Lower leg skin (tissue), 3 donors: ENCODE measurements at regions not wholly inside any gene's neighbourhood (a gene's known extent, or its start where the extent isn't known, plus 50 kb on each side); places are given as distances from the start of the nearest gene placed in this dataset.

ENCODE experiments used
- POLR2A ChIP-seq, 2 donors: fragments of 450-650 bp; IDR thresholded peaks; one replicate each; pipeline ENCODE4 v1.6.1; 2016 to 2017; ENCODE audit warnings: antibody characterized with exemption in 2 of 2, mild to moderate bottlenecking in 1 of 2, moderate library complexity in 1 of 2
- TF ChIP-seq, protein P1 (sequence below), 3 donors: fragments of 450-650 bp; IDR thresholded peaks; one replicate each; pipeline ENCODE4 v1.5.1; 2016; ENCODE audit warnings: antibody characterized with exemption in 3 of 3, mild to moderate bottlenecking in 3 of 3, moderate library complexity in 2 of 3

- TF ChIP-seq, protein P1, sequence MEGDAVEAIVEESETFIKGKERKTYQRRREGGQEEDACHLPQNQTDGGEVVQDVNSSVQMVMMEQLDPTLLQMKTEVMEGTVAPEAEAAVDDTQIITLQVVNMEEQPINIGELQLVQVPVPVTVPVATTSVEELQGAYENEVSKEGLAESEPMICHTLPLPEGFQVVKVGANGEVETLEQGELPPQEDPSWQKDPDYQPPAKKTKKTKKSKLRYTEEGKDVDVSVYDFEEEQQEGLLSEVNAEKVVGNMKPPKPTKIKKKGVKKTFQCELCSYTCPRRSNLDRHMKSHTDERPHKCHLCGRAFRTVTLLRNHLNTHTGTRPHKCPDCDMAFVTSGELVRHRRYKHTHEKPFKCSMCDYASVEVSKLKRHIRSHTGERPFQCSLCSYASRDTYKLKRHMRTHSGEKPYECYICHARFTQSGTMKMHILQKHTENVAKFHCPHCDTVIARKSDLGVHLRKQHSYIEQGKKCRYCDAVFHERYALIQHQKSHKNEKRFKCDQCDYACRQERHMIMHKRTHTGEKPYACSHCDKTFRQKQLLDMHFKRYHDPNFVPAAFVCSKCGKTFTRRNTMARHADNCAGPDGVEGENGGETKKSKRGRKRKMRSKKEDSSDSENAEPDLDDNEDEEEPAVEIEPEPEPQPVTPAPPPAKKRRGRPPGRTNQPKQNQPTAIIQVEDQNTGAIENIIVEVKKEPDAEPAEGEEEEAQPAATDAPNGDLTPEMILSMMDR (IDR thresholded peaks at IDR 0.05), result no peak
- TF ChIP-seq POLR2A (IDR thresholded peaks at IDR 0.05), result no peak
These were observed 310.2 kb upstream of the LMCD1 start for GRCh38 chr3:8191406-8191805.
